Cerebellar cortex (tissue), 1 donor: ENCODE measurements at regions not wholly inside any gene's neighbourhood (a gene's known extent, or its start where the extent isn't known, plus 50 kb on each side); places are given as distances from the start of the nearest gene placed in this dataset.
"Not testable (repeated sequence)": the region's sequence is repeated elsewhere in the genome, so short reads cannot be mapped to it uniquely, and the experiment has no call there.

Source experiments
- DNase-seq: peaks from one replicate; pipeline ENCODE4 v3.0.0-alpha.2; 2015; ENCODE audit warnings: low spot score

DNA sequence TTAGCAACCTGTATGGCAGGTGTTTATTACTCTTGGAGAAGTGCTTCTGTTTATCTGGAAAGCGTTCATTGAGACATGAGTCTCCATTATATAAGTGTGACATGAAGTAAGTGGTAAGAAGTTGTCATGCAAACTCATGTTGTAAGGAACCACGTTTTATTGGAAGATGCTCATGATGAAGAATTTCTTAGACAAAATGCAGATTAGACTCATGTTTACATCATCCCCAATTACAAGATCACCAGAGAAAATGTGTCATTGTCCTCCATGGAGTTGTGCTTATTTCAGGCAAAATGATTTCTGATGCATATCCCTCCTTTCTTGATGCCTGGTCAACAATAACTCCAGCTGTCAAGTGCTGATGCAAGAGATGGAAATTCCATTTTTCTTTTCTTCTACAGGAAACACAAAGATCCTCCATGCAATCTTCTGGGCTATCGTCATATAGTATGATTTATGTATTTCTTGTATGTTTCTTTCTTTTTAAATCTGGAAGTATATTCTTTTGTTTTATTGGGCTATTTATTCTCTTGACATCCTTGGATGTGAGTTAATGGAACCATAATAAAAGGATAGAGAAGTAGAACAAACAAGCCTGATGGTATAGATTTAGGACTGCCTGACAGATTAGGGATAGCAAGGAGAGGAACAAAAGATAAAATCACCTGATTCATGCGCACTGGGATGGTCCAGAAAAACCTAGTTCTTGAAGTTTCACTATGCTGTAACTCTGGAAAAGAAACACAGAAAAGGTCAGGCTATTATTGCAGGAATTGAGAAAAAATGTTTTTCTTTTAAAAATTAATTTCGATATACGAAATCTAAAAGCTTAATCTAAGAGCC lies 50.7 kb upstream of the DIAPH3 start:
- no peak for DNase-seq

DNA sequence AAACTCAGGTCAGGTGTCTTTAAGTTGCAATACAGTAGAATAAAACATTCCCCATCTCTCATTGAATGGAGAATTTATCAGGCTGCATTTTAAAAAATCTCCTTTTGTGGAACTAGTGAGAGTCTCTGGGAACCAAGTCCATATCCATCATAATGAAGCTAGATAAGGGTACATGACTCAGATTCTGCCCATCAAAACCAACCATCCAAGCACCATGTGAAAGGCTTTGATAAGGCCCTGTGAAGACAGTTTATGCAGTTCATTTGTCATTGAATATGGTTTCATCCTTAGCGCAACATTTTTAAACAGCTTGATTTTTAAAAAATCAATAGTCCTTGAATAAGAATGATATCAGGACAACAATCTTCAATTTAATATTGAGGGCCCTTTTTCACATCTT lies 56.3 kb upstream of the DIAPH3 start:
- no peak for DNase-seq

DNA sequence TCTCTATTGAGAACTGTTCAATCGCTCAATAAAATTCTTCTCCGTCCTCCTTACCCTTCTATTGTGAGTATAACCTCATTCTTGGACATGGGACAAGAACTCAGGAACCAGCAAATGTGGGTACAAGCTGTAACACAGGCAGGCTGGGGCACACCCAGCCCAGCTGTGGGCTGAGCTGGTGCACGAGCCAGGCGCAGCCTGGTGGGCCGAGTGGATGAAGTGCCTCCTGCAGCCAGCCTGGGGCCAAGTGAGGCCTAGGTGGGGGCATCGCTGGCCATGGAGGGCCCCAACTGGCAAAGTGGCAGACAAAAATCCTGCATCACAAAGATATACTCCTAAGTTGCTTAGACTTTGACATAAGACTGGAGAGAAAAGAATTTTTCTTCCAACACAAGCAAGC lies 57.9 kb upstream of the DIAPH3 start:
- DNase-seq = no peak

DNA sequence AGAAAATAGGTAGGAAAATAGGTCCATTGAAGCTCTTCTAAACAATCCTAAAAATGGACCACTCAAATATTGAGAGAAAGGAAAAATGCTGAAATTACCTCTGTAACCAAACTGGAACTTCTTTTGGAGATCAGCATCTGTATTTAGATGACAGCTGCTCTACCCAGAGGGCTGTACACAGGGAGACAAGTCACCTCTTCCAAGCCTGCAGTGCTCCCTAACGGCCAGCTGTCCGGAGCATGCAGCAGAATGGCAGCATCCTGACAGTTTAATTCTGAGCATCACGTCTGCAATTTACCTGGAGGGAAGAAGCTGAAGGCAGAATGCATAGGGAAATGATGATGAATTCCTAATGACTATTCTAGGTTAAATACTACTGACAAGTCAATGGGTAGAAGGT lies 62.8 kb upstream of the DIAPH3 start:
- peak; percentile 16 for DNase-seq

DNA sequence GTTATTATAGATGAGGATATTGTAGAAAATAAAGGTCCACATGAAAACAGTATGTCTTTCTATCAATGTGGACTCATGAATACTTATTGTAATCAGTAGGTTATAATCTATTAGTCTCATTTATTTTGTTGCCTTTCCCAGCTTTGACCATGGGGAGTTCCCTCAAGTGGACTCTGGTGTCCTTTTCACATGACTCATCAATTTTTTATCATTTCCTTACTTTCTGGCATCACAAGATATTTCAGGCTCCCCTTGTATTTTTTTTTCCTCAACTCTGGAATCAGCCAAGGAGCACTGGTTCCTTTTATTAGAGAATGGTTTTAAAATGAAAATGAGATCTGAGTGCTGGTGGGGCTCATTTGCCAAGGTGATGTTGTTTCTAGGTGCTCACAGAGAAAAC lies 63.4 kb upstream of the DIAPH3 start:
- no peak for DNase-seq

DNA sequence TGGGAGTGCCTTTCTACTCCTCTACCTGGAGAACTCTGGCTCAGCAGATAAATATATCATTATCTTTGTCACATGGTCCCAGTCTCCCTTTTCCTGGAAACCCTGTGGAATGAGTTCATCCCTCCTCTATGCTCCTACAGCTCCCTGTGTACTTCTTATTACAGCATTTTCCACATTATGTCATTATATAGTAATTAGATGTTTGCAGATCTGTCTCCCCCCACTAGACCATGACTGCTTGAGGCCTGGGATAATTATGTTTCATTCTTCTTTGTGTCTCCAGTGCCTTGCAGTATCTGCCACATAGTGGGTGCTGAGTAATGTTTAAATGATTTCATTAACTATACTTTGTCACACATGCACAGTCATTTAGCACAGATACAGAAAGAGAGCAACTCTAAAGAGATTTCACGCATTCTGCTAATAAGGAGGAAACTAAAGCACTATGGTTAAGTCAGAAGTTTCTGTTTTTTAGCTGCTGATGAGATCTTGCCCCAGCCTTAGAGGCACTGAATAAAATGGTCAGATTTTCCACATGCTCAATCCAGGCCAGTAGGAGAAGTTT lies 66.1 kb upstream of the DIAPH3 start:
- DNase-seq = no peak

DNA sequence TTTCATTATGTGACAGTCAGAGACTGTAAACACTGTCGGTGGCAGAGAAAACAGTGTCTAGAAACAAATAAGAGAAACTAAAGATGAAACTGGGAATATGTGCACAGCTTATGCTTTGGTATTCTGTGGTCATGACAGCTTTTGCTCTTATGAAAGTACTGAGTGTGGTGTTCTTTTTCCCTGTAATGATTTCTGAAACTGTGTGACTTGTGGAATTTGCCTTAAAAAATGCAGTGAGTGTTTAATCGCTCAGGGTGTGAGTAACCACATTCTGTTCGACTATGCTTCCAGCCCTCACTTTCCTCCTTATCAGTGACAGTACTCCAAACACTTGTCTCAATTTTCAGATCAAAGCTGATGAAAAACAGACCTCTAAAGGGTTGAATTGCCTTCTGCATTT lies 66.9 kb upstream of the DIAPH3 start:
- DNase-seq = no peak

DNA sequence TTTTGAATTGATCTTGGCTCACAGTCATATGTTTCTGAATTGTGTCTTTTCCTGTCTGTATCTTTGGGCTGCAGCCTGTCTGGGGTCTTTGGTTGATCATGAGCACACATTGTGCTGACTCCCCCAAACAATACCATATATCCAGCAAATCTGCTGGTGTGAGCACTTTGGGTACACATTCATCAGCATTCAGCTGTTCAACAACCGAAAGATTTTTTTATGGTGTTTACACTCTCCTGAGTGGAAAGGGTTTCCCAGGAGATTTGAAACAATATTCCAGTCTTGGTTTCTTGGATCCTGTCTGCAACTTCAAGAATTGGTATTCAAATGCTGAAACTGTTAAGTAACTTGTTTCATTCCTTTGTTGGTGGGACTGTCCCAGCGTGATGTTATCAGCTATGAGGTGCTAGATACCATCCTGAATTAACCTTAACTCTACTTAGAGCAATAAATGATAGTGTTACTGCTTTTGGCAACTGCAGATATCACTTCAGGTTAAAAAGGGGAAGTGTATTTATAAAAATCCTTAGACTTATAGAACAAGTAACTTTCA lies 78.4 kb upstream of the DIAPH3 start:
- no peak for DNase-seq

DNA sequence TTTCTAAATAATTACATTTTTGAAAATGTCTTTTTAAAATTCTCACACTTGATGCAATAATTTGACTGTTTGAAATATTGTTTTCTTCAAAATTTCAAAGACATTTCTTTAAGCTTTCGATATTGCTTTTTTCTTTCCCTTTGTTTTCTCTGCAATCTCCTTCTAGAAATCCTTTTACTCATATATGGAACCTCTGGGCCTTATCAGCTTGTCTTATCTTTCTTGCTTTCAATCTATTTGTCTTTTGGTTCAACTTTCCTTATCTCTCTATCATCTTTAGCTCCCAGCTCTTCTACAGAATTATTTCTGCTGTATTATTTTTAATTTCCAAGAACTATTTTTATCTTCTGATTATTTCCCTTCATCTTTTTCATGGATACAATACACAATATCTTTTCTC lies 80.7 kb upstream of the DIAPH3 start:
- no peak for DNase-seq

DNA sequence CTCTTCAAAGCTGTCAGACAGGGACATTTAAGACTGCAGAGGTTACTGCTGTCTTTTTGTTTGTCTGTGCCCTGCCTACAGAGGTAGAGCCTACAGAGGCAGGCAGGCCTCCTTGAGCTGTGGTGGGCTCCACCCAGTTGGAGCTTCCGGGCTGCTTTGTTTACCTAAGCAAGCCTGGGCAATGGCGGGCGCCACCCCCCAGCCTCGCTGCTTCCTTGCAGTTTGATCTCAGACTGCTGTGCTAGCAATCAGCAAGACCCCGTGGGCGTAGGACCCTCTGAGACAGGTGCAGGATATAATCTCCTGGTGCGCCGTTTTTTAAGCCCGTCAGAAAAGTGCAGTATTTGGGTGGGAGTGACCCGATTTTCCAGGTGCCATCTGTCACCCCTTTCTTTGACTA lies 87.7 kb upstream of the DIAPH3 start:
- DNase-seq = not testable (repeated sequence)

DNA sequence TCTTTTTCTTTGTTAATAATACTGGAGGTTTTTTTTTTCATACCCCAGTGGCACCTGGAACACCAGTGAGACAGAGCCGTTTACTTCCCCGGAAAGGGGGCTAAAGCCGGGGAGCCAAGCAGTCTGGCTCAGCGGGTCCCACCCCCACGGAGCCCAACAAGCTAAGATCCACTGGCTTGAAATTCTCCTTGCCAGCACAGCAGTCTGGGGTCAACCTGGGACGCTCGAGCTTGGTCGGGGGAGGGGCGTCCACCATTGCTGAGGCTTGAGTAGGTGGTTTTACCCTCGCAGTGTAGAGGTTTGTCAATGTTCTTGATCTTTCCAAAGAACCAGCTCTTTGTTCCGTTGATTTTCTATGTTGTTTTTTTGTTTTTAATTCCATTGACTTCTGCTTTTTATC lies 94.6 kb upstream of the DIAPH3 start:
- no peak for DNase-seq

DNA sequence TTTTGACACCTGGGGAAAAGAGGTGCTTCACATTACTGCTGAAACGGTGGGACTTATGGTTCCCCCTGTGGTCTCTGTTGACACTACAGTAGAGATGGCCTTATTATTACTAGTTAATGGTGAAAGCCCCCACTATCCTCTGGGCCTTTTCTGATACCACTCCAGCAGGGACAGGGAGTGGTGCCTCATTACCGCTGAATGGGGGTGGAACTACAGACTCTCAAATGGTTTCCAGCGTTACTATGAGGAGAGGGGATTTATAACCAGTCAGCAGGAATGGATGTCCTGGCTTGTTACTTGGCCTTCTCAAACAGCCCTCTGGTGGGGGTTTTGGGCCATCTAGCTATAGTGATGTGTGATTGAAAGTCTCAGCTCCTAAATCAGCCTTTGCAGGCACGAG lies 96.7 kb upstream of the DIAPH3 start:
- no peak for DNase-seq

DNA sequence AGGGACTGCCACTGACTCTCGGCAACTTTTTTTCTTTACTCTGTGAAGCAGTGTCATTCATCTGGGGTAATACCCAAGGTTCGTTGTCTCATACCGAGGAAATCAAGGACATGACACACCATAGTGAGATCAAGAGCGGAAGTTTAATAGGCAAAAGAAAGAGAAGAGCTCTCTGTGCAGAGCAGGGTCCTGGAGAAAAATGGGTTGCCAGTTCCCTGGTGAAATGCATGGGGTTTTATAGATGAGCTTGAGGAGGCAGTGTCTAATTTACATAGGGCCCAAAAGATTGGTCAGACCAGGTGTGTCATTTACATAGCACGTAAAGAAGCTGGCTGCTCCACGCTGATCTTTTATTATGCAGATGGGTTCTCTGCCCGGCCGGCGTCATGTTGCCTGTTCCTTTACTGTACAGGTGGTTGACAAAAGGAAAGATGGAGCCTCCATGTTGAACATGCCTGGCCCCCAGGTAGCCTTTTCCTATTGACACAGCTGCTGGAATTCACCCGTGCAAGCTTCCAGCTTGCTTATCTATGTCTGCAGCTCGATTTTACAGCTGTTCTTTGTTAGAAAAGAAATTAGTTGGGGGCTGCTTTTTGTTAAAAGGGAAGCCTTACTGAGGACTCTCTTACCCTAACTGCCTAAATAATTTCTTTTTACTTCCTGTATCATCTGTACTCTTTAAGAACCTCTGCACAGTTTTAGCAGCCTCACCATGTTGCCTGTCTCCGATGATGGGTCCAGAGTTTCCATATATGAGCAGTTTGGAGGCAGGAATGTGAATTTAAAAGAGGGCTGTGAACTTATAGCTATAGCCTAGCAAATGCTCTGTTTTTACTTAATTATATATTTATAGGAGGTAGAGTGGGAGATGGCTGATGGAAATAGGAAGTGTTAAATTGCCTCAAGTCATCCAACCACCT lies 98.0 kb upstream of the DIAPH3 start:
- DNase-seq = no peak

DNA sequence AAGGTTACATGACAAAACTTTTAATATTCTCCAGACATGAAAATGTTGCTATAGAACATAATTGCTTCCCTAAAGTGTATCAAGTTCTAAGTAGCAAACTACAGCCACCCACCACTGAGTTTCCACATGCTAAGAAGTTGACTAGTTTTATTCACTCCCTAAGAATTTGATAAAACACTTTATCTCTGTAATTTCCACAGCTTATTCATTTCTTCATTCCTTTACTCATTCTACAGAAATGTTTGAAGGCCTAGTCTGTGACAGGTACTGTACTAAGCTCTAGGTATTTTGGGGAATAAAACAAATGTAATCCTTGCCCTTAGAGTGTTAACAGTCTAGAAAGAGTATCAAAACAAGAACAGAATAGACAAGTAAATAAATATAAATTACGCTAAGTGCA lies 101.8 kb upstream of the DIAPH3 start:
- no peak for DNase-seq

DNA sequence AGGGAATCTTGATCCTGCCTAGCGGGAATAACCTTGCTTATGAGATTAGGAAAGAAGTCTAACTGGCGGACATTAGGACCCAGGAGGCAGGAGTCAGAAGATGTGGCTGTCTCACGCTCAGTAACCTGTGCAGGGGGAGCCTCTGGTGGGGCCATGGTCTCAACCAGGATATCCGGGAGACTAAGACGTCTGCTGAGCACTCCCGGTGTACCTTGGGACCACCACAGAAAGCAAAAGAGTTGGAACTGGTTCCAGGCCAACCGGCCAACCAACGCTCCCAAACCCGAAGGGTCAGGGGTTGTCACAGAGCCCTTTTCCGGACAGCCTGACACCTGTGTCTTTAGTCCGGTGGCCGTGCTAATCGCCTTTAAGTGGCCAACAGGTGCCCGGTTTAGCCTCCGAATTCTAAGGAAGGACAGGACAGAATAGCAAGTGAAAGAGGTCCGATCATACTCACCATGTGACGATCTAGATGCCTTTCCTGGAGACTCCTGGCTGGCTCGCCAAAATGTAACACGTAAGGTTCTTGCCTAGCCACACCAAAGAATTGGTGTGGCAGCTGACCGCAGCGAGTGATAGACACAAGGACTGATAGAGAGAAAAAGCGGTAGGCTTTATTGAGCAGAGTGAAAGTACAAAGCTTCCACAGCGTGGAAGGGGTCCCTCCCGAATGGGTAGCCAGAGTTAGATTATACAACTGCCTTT lies 103.9 kb upstream of the DIAPH3 start:
- DNase-seq = no peak

DNA sequence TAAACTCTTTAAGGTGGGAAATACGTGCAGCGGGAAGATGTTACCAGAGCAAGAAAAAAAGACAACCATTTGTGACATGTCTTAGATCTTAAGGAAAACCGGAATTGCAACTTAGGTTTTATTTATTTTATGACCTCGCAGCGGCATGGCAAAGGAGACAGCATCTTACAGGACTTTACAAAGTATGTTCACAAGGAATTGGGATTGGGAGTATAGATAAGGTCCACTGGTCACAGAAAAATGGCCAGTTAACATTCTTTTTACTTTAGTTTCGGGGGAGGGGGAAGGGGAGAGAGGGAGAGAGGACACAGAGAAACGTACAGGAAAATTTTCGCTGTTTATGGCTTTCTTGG lies 104.5 kb upstream of the DIAPH3 start:
- no peak for DNase-seq

DNA sequence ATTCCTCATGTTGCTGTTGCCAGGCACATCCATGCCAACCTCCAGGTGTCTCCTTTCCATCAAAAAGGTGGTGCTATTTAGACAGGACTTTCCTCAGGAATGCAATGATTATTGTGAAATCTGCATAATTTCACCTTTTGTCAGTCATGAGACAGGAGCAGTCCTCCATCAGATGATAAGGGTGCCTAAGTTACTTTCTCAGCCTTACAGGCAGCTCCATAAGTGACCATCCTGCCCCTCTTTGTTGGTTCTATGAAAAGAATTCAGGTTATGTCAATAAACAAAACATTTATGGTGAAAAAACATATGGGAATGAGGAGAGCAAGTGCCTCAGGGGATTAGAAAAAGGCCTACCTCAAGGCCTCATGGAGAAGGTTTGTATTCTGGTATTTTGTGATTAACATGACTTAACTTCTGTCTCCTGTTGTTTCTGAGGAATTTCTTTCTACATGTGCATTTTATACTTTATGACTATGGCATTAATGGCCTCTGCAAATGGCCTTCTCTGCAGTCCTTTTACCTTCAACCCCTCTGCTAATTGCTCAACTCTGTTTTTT lies 110.3 kb upstream of the DIAPH3 start:
- DNase-seq = no peak

DNA sequence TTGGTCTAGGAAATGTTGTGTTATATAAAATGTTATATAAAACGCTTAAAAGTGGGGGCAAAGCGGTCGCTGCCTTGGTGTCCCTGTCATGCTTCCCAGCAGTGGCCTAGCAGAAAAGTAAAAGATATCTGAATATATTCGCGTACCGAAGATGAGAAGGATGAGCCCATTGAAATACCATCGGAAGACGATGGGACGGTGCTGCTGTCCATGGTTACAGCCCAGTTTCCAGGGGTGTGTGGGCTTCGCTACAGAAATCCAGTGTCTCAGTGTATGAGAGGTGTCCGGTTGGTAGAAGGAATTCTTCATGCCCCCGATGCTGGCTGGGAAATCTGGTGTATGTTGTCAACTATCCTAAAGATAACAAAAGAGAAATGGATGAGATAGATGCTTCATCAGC lies 110.9 kb upstream of the DIAPH3 start:
- DNase-seq = no peak

DNA sequence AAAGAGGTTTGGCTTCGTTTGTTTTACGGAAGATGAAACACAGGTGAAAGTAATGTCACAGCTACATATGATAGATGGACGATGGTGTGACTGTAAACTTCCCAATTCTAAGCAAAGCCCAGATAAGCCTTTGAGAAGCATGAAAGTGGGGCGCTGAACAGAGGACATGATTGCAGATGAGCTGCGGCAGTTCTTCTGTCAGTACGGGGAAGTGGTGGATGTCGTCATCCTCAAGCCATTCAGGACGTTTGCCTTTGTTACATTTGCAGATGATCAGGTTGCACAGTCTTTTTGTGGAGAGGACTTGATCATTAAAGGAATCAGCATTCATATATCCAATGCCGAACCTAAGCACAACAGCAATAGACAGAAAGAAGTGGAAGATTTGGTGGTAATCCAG lies 111.5 kb upstream of the DIAPH3 start:
- no peak for DNase-seq

DNA sequence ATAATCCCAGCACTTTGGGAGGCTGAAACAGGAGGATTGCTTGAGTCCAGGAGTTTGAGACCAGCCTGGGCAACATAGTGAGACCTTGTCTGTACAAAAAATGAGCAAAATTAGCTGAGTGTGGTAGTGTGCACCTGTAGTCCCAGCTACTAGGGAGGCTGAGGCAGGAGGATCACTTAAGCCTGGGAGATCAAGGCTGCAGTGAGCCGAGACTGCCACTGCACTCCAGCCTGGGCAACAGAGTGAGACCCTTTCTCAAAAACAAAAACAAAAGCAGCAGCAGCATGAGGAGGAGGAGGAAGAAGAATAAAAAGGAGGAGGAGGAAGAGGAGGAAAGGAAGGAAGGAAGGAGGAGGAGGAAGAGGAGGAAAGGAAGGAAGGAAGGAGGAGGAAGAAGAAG lies 116.5 kb upstream of the TDRD3 start:
- DNase-seq = not testable (repeated sequence)

DNA sequence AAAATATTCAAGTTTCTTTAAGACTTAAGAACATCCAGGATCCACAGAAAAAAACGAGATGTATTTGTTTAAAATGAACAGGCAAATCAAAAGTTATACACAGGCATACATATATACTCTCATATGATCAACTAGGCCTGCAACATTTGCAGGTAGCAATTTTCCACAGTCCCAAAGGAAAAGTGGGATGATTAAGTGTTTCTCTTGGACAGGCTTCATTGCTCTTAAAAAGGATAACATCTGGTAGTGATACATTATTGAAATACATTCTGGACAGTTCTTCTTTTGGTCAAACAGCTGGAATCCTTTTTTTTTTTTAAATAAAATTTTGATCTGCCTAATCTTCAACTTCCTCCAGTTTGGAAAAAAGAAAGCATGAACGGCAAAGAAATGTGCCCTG lies 114.8 kb upstream of the TDRD3 start:
- DNase-seq = no peak

DNA sequence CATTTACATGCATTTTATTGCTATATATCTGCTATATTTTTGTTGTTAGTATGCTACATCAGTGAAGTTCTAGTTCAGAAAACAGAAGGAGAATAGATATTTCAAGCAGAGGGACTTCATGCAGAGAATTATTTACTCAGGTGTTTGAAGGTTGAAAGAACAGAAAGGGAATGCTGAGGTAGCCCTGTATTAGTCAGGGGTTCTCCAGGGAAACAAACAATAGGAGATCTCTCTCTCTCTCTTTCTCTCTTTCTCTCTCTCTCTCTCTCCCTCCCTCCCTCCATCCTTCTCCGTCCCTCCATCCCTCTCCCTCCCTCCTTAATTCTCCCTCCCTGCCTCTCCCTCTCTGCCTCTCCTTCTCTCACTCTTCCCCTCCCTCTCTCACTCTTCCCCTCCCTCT lies 114.3 kb upstream of the TDRD3 start:
- DNase-seq = no peak
